GM03348 (cell line): ENCODE measurements at regions not wholly inside any gene's neighbourhood (a gene's known extent, or its start where the extent isn't known, plus 50 kb on each side); places are given as distances from the start of the nearest gene placed in this dataset.
A peak's percentile ranks its signal among the peaks of the same experiment; 100 is the strongest.

ENCODE experiments used
- DNase-seq: peaks from one replicate; pipeline ENCODE4 v3.0.0; 2012; ENCODE audit warnings: low spot score

- DNase-seq = no peak
Measured at GRCh38 chr11:37026741-37027140, 428.7 kb upstream of the RAG2 start.

GRCh38 chr11:37026326-37026725 is 428.3 kb upstream of the RAG2 start:
- DNase-seq = no peak

GRCh38 chr11:37006563-37006962 is 408.5 kb upstream of the RAG2 start:
- DNase-seq = no peak

- no peak for DNase-seq
Measured at GRCh38 chr11:37002831-37003230, 404.8 kb upstream of the RAG2 start.

GRCh38 chr11:36997656-36998055 is 399.6 kb upstream of the RAG2 start:
- DNase-seq = no peak

- DNase-seq = no peak
Measured at GRCh38 chr11:36996795-36997194, 398.8 kb upstream of the RAG2 start.

GRCh38 chr11:36994208-36994607 is 396.2 kb upstream of the RAG2 start:
- no peak for DNase-seq

- DNase-seq = no peak
Measured at GRCh38 chr11:36988556-36988955, 390.5 kb upstream of the RAG2 start.

- no peak for DNase-seq
Measured at GRCh38 chr11:36985562-36985961, 387.5 kb upstream of the RAG2 start.

- DNase-seq = no peak
Measured at GRCh38 chr11:36976741-36977140, 378.7 kb upstream of the RAG2 start.

- no peak for DNase-seq
Measured at GRCh38 chr11:36974771-36975170, 376.7 kb upstream of the RAG2 start.

- no peak for DNase-seq
Measured at GRCh38 chr11:36953976-36954375, 355.9 kb upstream of the RAG2 start.

- no peak for DNase-seq
Measured at GRCh38 chr11:36948460-36949127, 350.6 kb upstream of the RAG2 start.

- DNase-seq = peak; percentile 14
Measured at GRCh38 chr11:36945384-36945783, 347.3 kb upstream of the RAG2 start.

GRCh38 chr11:36933481-36933880 is 335.4 kb upstream of the RAG2 start:
- no peak for DNase-seq

- DNase-seq = no peak
Measured at GRCh38 chr11:36931139-36931538, 333.1 kb upstream of the RAG2 start.

GRCh38 chr11:36930256-36930655 is 332.2 kb upstream of the RAG2 start:
- no peak for DNase-seq

- no peak for DNase-seq
Measured at GRCh38 chr11:36929401-36929800, 331.4 kb upstream of the RAG2 start.

- DNase-seq = no peak
Measured at GRCh38 chr11:36928621-36929020, 330.6 kb upstream of the RAG2 start.

GRCh38 chr11:36899800-36900199 is 301.8 kb upstream of the RAG2 start:
- DNase-seq = no peak

- DNase-seq = no peak
Measured at GRCh38 chr11:36890841-36891240, 292.8 kb upstream of the RAG2 start.

- no peak for DNase-seq
Measured at GRCh38 chr11:36890121-36890679, 292.2 kb upstream of the RAG2 start.

GRCh38 chr11:36885154-36885553 is 287.1 kb upstream of the RAG2 start:
- no peak for DNase-seq

- no peak for DNase-seq
Measured at GRCh38 chr11:36878737-36879136, 280.7 kb upstream of the RAG2 start.
